IMR-90 (cell line): ENCODE measurements at regions not wholly inside any gene's neighbourhood (a gene's known extent, or its start where the extent isn't known, plus 50 kb on each side); places are given as distances from the start of the nearest gene placed in this dataset.

Source experiments
- ATAC-seq: fragments of 200-7000 bp; cut with Tn5 transposase; 2 replicates; pipeline ENCODE4 v1.9.1; 2020; ENCODE audit warnings: low read depth, mild to moderate bottlenecking, moderate library complexity
- BruUV-seq: library from RNA; stranded (reverse); fragments of 400-500 nt; replicated peaks from 2 replicates; lab custom pipeline; 2021; lab: Mats Ljungman, UMichigan
- CTCF ChIA-PET: fragments of 300-600 bp; formaldehyde crosslinking; extraction: SDS; loops from one replicate; lab custom pipeline; 2021; ENCODE audit warnings: antibody characterized with exemption; lab: Yijun Ruan, JAX
- POLR2A ChIA-PET: fragments of 300-600 bp; sonication (Branson Sonifier 250); formaldehyde crosslinking; loops from one replicate; lab custom pipeline; 2022; ENCODE audit warnings: antibody characterized with exemption; ENCODE audit not compliant: unreplicated experiment; lab: Charles Lee
- DNase-seq: peaks from one replicate; pipeline ENCODE4 v3.0.0; 2013
- H2AFZ ChIP-seq: replicated peaks from 2 replicates; pipeline ENCODE3; 2013; ENCODE audit warnings: low read length, mild to moderate bottlenecking; ENCODE audit not compliant: poor library complexity
- H2AK5ac ChIP-seq: 2 replicates; pipeline ENCODE4 v1.6.1; 2013; ENCODE audit warnings: low read depth, low read length, inconsistent platforms
- H2AK9ac ChIP-seq: replicated peaks from 2 replicates; pipeline ENCODE3; 2013; ENCODE audit warnings: mild to moderate bottlenecking, low read depth, low read length, moderate library complexity; ENCODE audit not compliant: poor library complexity
- H2BK120ac ChIP-seq: 2 replicates; pipeline ENCODE4 v1.6.1; 2013; ENCODE audit warnings: low read depth, low read length, inconsistent platforms
- H2BK15ac ChIP-seq: 3 replicates; pipeline ENCODE4 v1.6.1; 2013; ENCODE audit warnings: low read depth, low read length, inconsistent platforms
- H2BK20ac ChIP-seq: 2 replicates; pipeline ENCODE4 v1.6.1; 2013; ENCODE audit warnings: low read depth, mild to moderate bottlenecking, inconsistent platforms, low read length, moderate library complexity
- H2BK5ac ChIP-seq: 2 replicates; pipeline ENCODE4 v1.6.1; 2013; ENCODE audit warnings: mild to moderate bottlenecking, low read depth, low read length, inconsistent platforms; ENCODE audit not compliant: poor library complexity, severe bottlenecking
- H3K14ac ChIP-seq: replicated peaks from 2 replicates; pipeline ENCODE4 v1.6.1; 2013; ENCODE audit warnings: low read depth, low read length, inconsistent platforms
- H3K18ac ChIP-seq: 2 replicates; pipeline ENCODE4 v1.6.1; 2013; ENCODE audit warnings: low read depth, low read length, control low read depth
- H3K23ac ChIP-seq: 2 replicates; pipeline ENCODE4 v1.6.1; 2013; ENCODE audit warnings: low read depth, low read length, inconsistent platforms
- H3K27ac ChIP-seq: 2 replicates; pipeline ENCODE4 v1.5.1; 2013; ENCODE audit warnings: mild to moderate bottlenecking, control low read depth, low read length; ENCODE audit not compliant: insufficient read depth
- H3K27me3 ChIP-seq: 2 replicates; pipeline ENCODE4 v1.6.1; 2013; ENCODE audit warnings: low read length; ENCODE audit not compliant: control insufficient read depth, insufficient read depth
- H3K36me3 ChIP-seq: 2 replicates; pipeline ENCODE4 v1.6.1; 2013; ENCODE audit warnings: low read length, mixed read lengths; ENCODE audit not compliant: control insufficient read depth, insufficient read depth
- H3K4ac ChIP-seq: 2 replicates; pipeline ENCODE4 v1.6.1; 2013; ENCODE audit warnings: low read depth, low read length, inconsistent platforms
- H3K4me1 ChIP-seq: 2 replicates; pipeline ENCODE4 v1.6.1; 2013; ENCODE audit warnings: low read length, mixed read lengths; ENCODE audit not compliant: control insufficient read depth, insufficient read depth
- H3K4me2 ChIP-seq: 2 replicates; pipeline ENCODE4 v1.6.1; 2013; ENCODE audit warnings: low read depth, mild to moderate bottlenecking, control low read depth, low read length, moderate library complexity
- H3K4me3 ChIP-seq: 2 replicates; pipeline ENCODE4 v1.5.1; 2013; ENCODE audit warnings: low read depth, mild to moderate bottlenecking, control low read depth, low read length, moderate library complexity; ENCODE audit not compliant: insufficient read depth
- H3K56ac ChIP-seq: 2 replicates; pipeline ENCODE4 v1.6.1; 2013; ENCODE audit warnings: low read length, inconsistent platforms; ENCODE audit not compliant: insufficient read depth; ENCODE audit errors: extremely low read depth
- H3K79me1 ChIP-seq, 2 experiments: 2 replicates each; pipeline ENCODE4 v1.6.1; 2013; ENCODE audit warnings: low read length in 2 of 2, inconsistent platforms in 1 of 2, low read depth in 1 of 2
- H3K9ac ChIP-seq: 2 replicates; pipeline ENCODE4 v1.6.1; 2013; ENCODE audit warnings: low read depth, low read length, control low read depth
- H3K9me1 ChIP-seq: 2 replicates; pipeline ENCODE4 v1.6.1; 2013; ENCODE audit warnings: low read length, inconsistent platforms; ENCODE audit not compliant: insufficient read depth
- H3K9me3 ChIP-seq: 2 replicates; pipeline ENCODE4 v1.6.1; 2013; ENCODE audit warnings: low read length; ENCODE audit not compliant: control insufficient read depth, insufficient read depth
- H4K20me1 ChIP-seq: 2 replicates; pipeline ENCODE4 v1.6.1; 2013; ENCODE audit warnings: low read length, inconsistent platforms; ENCODE audit not compliant: insufficient read depth
- H4K5ac ChIP-seq: 2 replicates; pipeline ENCODE4 v1.6.1; 2013; ENCODE audit warnings: mild to moderate bottlenecking, low read depth, low read length, control low read depth
- H4K8ac ChIP-seq, 2 experiments: 2 replicates each; pipeline ENCODE4 v1.6.1; 2013; ENCODE audit warnings: low read depth in 2 of 2, low read length in 2 of 2, control low read depth in 1 of 2, inconsistent platforms in 1 of 2
- H4K91ac ChIP-seq: 2 replicates; pipeline ENCODE4 v1.6.1; 2013; ENCODE audit warnings: low read depth, low read length, inconsistent platforms; ENCODE audit not compliant: insufficient read depth
- BHLHE40 ChIP-seq: fragments of 150-350 bp; IDR thresholded peaks from 2 replicates; pipeline ENCODE4 v1.6.1; 2016; ENCODE audit warnings: mild to moderate bottlenecking, low read depth, low read length
- CEBPB ChIP-seq: IDR thresholded peaks from 2 replicates; pipeline ENCODE4 v1.6.1; 2012; ENCODE audit warnings: low read depth, low read length, improper control_type of control experiment
- CHD1 ChIP-seq: IDR thresholded peaks from 2 replicates; pipeline ENCODE4 v1.6.1; 2012; ENCODE audit warnings: low read depth, low read length, improper control_type of control experiment
- FOS ChIP-seq: fragments of 150-350 bp; IDR thresholded peaks from 2 replicates; pipeline ENCODE4 v1.6.1; 2016; ENCODE audit warnings: low read depth, low read length
- MAFK ChIP-seq: IDR thresholded peaks from 2 replicates; pipeline ENCODE4 v1.6.1; 2012; ENCODE audit warnings: low read depth, low read length, improper control_type of control experiment
- MAZ ChIP-seq: IDR thresholded peaks from 2 replicates; pipeline ENCODE4 v1.6.1; 2012; ENCODE audit warnings: low read depth, mild to moderate bottlenecking, low read length, improper control_type of control experiment, moderate library complexity, borderline replicate concordance
- MXI1 ChIP-seq: IDR thresholded peaks from 2 replicates; pipeline ENCODE4 v1.6.1; 2012; ENCODE audit warnings: low read depth, mild to moderate bottlenecking, low read length, moderate library complexity, borderline replicate concordance
- NFE2L2 ChIP-seq: fragments of 150-350 bp; IDR thresholded peaks from 2 replicates; pipeline ENCODE4 v1.6.1; 2016; ENCODE audit warnings: low read depth, mild to moderate bottlenecking, low read length
- POLR2A ChIP-seq: IDR thresholded peaks from 2 replicates; pipeline ENCODE4 v1.6.1; 2012; ENCODE audit warnings: mild to moderate bottlenecking, low read depth, low read length
- RAD21 ChIP-seq: IDR thresholded peaks from 2 replicates; pipeline ENCODE4 v1.6.1; 2012; ENCODE audit warnings: low read length, improper control_type of control experiment
- RCOR1 ChIP-seq: IDR thresholded peaks from 2 replicates; pipeline ENCODE4 v1.6.1; 2012; ENCODE audit warnings: mild to moderate bottlenecking, low read length, improper control_type of control experiment; ENCODE audit not compliant: insufficient replicate concordance
- RFX5 ChIP-seq: IDR thresholded peaks from 2 replicates; pipeline ENCODE4 v1.8.0; 2012; ENCODE audit warnings: low read depth, mild to moderate bottlenecking, low read length, moderate library complexity
- SMC3 ChIP-seq: fragments of 150-350 bp; IDR thresholded peaks from 2 replicates; pipeline ENCODE4 v1.6.1; 2016; ENCODE audit warnings: low read depth, mild to moderate bottlenecking, antibody characterized with exemption, low read length, moderate library complexity
- WGBS, 2 experiments: methylation state at CpG; one replicate each; pipeline versions ENCODE4 v1.1.5 to v1.1.7; 2013; ENCODE audit warnings: missing lambda C conversion rate in 2 of 2; ENCODE audit not compliant: insufficient read length in 1 of 2; ENCODE audit errors: extremely low coverage in 2 of 2; 5-methylcytosine and 5-hydroxymethylcytosine counted together
- dilution Hi-C: fragments of 300-500 bp; cut with HindIII; formaldehyde crosslinking; loops from one replicate; pipeline ENCODE4 v1.14.3; 2018; ENCODE audit warnings: low sequenced_read_pairs; ENCODE audit not compliant: unreplicated experiment
- in situ Hi-C: fragments of 300-500 bp; cut with MboI; formaldehyde crosslinking; loops from 3 replicates; pipeline ENCODE4 v1.14.3; 2019; ENCODE audit warnings: low sequenced_read_pairs, inconsistent platforms, mixed read lengths
- intact Hi-C: fragments of 100-400 bp; cut with micrococcal nuclease; formaldehyde crosslinking; loops from 2 replicates; pipeline ENCODE4 v1.10.0; 2022
- TF ChIP-seq, protein P1 (sequence below): fragments of 150-350 bp; IDR thresholded peaks from 2 replicates; pipeline ENCODE4 v1.6.1; 2017; ENCODE audit warnings: mild to moderate bottlenecking, antibody characterized with exemption, low read length, low read depth
- TF ChIP-seq, protein P2 (sequence below): fragments of 150-350 bp; IDR thresholded peaks from 2 replicates; pipeline ENCODE4 v1.6.1; 2016; ENCODE audit warnings: low read depth, mild to moderate bottlenecking, low read length, moderate library complexity, borderline replicate concordance
- TF ChIP-seq, protein P3 (sequence below): conservative IDR thresholded peaks from 2 replicates; pipeline ENCODE4 v1.5.1; 2012; ENCODE audit warnings: mild to moderate bottlenecking, low read depth, low read length, improper control_type of control experiment

DNA sequence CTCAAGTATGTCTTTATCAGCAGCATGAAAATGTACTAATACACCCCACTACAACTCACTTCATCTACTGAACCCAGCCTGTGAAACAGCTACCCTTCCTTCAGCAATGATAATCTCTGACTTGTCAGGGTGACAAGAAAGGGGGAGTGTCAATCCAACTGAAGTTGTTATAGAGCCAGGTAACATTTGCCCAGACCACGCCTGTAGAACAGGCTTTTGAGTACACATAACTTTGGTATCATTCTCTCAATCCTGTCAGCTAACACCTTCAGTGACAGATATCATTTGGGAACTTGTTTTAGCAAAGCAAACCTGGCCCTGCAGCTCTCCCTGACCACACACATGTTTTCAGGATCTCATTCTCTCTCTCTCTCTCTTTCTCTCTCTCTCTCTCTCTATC lies 592.2 kb downstream of the SMARCA1 start:
- H3K9me1 ChIP-seq, result no peaks in the 10 kb centered on the region
- no peak overlapping the region for H3K23ac ChIP-seq
- H4K20me1 ChIP-seq, result no peaks in the 10 kb centered on the region
- no peak overlapping the region for H2AK5ac ChIP-seq
- no peak overlapping the region for H4K8ac ChIP-seq
- H3K79me1 ChIP-seq, result no peaks in the 10 kb centered on the region
- H2BK20ac ChIP-seq, result no peak overlapping the region
- H3K27me3 ChIP-seq, result no peaks in the 10 kb centered on the region
- H3K56ac ChIP-seq, result no peak overlapping the region
- ATAC-seq (no peak), DNase-seq (no peak)
- ChIA-PET POLR2A (no interaction called here), CTCF (no interaction called here)
- H3K18ac ChIP-seq, result no peak overlapping the region
- H3K4ac ChIP-seq, result no peak overlapping the region
- TF ChIP-seq FOS, result no peak
- TF ChIP-seq SMC3, result no peak
- no peak for TF ChIP-seq POLR2A
- TF ChIP-seq NFE2L2, result no peak
- no peak for TF ChIP-seq BHLHE40
- no peak for TF ChIP-seq MAFK
- no peak for TF ChIP-seq MXI1
- TF ChIP-seq RCOR1, result no peak
- no peak for TF ChIP-seq CHD1
- no peak for TF ChIP-seq RAD21
- TF ChIP-seq CEBPB, result no peak
- TF ChIP-seq, protein P1, sequence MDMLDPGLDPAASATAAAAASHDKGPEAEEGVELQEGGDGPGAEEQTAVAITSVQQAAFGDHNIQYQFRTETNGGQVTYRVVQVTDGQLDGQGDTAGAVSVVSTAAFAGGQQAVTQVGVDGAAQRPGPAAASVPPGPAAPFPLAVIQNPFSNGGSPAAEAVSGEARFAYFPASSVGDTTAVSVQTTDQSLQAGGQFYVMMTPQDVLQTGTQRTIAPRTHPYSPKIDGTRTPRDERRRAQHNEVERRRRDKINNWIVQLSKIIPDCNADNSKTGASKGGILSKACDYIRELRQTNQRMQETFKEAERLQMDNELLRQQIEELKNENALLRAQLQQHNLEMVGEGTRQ, result no peak
- no peak for TF ChIP-seq MAZ
- TF ChIP-seq, protein P2, sequence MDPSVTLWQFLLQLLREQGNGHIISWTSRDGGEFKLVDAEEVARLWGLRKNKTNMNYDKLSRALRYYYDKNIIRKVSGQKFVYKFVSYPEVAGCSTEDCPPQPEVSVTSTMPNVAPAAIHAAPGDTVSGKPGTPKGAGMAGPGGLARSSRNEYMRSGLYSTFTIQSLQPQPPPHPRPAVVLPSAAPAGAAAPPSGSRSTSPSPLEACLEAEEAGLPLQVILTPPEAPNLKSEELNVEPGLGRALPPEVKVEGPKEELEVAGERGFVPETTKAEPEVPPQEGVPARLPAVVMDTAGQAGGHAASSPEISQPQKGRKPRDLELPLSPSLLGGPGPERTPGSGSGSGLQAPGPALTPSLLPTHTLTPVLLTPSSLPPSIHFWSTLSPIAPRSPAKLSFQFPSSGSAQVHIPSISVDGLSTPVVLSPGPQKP, result no peak
- TF ChIP-seq, protein P3, sequence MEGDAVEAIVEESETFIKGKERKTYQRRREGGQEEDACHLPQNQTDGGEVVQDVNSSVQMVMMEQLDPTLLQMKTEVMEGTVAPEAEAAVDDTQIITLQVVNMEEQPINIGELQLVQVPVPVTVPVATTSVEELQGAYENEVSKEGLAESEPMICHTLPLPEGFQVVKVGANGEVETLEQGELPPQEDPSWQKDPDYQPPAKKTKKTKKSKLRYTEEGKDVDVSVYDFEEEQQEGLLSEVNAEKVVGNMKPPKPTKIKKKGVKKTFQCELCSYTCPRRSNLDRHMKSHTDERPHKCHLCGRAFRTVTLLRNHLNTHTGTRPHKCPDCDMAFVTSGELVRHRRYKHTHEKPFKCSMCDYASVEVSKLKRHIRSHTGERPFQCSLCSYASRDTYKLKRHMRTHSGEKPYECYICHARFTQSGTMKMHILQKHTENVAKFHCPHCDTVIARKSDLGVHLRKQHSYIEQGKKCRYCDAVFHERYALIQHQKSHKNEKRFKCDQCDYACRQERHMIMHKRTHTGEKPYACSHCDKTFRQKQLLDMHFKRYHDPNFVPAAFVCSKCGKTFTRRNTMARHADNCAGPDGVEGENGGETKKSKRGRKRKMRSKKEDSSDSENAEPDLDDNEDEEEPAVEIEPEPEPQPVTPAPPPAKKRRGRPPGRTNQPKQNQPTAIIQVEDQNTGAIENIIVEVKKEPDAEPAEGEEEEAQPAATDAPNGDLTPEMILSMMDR, result no peak
- TF ChIP-seq RFX5, result no peak
- no peak overlapping the region for H2AK9ac ChIP-seq
- H4K91ac ChIP-seq, result no peak overlapping the region
- no TSS peak for BruUV-seq
- H3K4me1 ChIP-seq, result no peaks in the 10 kb centered on the region
- H4K5ac ChIP-seq, result no peak overlapping the region
- H3K4me3 ChIP-seq, result no peak overlapping the region
- intact Hi-C loops (no loop called here), in situ Hi-C loops (no loop called here), dilution Hi-C loops (no loop called here)
- H3K36me3 ChIP-seq, result no peaks in the 10 kb centered on the region
- no peak overlapping the region for H2BK15ac ChIP-seq
- WGBS, 2 experiments, result no CpG with 5 or more reads among the region's 1 CpG
- H2BK120ac ChIP-seq, result no peak overlapping the region
- H3K9me3 ChIP-seq, result no peaks in the 10 kb centered on the region
- H3K9ac ChIP-seq, result no peak overlapping the region
- H2AFZ ChIP-seq, result no peak overlapping the region
- no peak overlapping the region for H3K27ac ChIP-seq
- H3K4me2 ChIP-seq, result no peak overlapping the region
- H2BK5ac ChIP-seq, result no peak overlapping the region
- no peak overlapping the region for H3K14ac ChIP-seq
